Endodermal cell (in vitro differentiated cells): ENCODE measurements at regions not wholly inside any gene's neighbourhood (a gene's known extent, or its start where the extent isn't known, plus 50 kb on each side); places are given as distances from the start of the nearest gene placed in this dataset.

ENCODE experiments used
- DNase-seq: peaks from one replicate; pipeline ENCODE4 v3.0.0-alpha.2; 2017
- H3K27ac ChIP-seq: 2 replicates; pipeline ENCODE4 v1.5.1; 2013; ENCODE audit warnings: mild to moderate bottlenecking, low read depth, low read length, moderate library complexity
- H3K27me3 ChIP-seq: 2 replicates; pipeline ENCODE4 v1.6.1; 2013; ENCODE audit warnings: mild to moderate bottlenecking, low read length, moderate library complexity; ENCODE audit not compliant: insufficient read depth, control insufficient read depth, poor library complexity, severe bottlenecking
- H3K36me3 ChIP-seq: 2 replicates; pipeline ENCODE4 v1.7.0; 2013; ENCODE audit warnings: mild to moderate bottlenecking, low read length, moderate library complexity; ENCODE audit not compliant: control insufficient read depth, insufficient read depth
- H3K4me1 ChIP-seq: one replicate; pipeline ENCODE4 v1.7.0; 2013; ENCODE audit warnings: low read length; ENCODE audit not compliant: control insufficient read depth, insufficient read depth
- H3K4me3 ChIP-seq: 2 replicates; pipeline ENCODE4 v1.5.1; 2013; ENCODE audit warnings: mild to moderate bottlenecking, low read length, moderate library complexity
- H3K9ac ChIP-seq: 2 replicates; pipeline ENCODE4 v1.6.1; 2013; ENCODE audit warnings: mild to moderate bottlenecking, low read length, moderate library complexity; ENCODE audit not compliant: poor library complexity, severe bottlenecking; ENCODE audit errors: extremely low read depth
- H3K9me3 ChIP-seq: 2 replicates; pipeline ENCODE4 v1.6.1; 2013; ENCODE audit warnings: mild to moderate bottlenecking, low read length, moderate library complexity; ENCODE audit not compliant: control insufficient read depth
- H3K27ac Mint-ChIP-seq: 2 replicates; pipeline ENCODE4 v1.8.0; 2020; ENCODE audit warnings: mixed read lengths
- H3K27me3 Mint-ChIP-seq: 2 replicates; pipeline ENCODE4 v1.8.0; 2021; ENCODE audit warnings: mild to moderate bottlenecking, mixed read lengths; ENCODE audit not compliant: insufficient read depth
- H3K36me3 Mint-ChIP-seq: 2 replicates; pipeline ENCODE4 v1.8.0; 2020; ENCODE audit warnings: low read depth, mixed read lengths
- H3K4me1 Mint-ChIP-seq: 2 replicates; pipeline ENCODE4 v1.8.0; 2020; ENCODE audit warnings: mixed read lengths
- H3K4me3 Mint-ChIP-seq: 2 replicates; pipeline ENCODE4 v1.8.0; 2020; ENCODE audit warnings: mild to moderate bottlenecking, moderate library complexity, mixed read lengths
- H3K9me3 Mint-ChIP-seq: 2 replicates; pipeline ENCODE4 v1.8.0; 2020; ENCODE audit warnings: mild to moderate bottlenecking, mixed read lengths
- WGBS, 2 experiments: methylation state at CpG; one replicate each; pipeline versions ENCODE4 v1.1.5 to v1.1.7; 2013; ENCODE audit warnings: missing lambda C conversion rate in 2 of 2, mixed read lengths in 1 of 2; ENCODE audit not compliant: insufficient coverage in 1 of 2, insufficient read length in 1 of 2; 5-methylcytosine and 5-hydroxymethylcytosine counted together
- TF ChIP-seq, protein P1 (sequence below): fragments of 200-600 bp; sonication (generic); conservative IDR thresholded peaks from 2 replicates; pipeline ENCODE4 v1.5.0; 2021; ENCODE audit warnings: antibody characterized with exemption, mild to moderate bottlenecking

DNA sequence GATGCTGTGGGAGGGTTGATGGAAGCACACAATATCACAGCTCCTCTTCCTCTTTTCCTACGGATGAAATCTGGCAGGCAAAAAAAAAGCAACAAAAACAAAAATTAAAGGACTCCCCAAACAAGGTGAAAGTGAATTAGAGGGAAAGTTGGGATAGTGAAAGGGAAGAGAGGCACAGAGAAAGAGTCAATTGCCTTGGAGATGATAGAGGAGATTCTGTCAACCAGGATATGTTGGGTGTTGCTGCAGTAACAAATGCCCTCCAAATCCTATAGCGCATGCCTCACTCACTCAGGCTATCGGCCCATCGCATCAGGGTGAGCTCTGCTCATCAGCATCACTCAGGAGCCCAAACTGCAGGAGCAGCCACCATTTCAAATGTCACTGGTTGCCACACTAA lies 119.1 kb downstream of the DLEU7 start:
- Histone ChIP-seq H3K27me3 (peaks cover 12% of the 10 kb centered on the region), H3K9me3 (peaks cover 5% of the 10 kb centered on the region), H3K4me1 (no peaks in the 10 kb centered on the region), H3K36me3 (no peaks in the 10 kb centered on the region), H3K9ac (no peak overlapping the region), H3K4me3 (no peak overlapping the region), H3K27ac (no peak overlapping the region)
- peaks cover 4% of the 10 kb centered on the region for H3K27me3 Mint-ChIP-seq
- H3K27ac Mint-ChIP-seq = no peak overlapping the region
- DNase-seq = no peak
- TF ChIP-seq, protein P1, sequence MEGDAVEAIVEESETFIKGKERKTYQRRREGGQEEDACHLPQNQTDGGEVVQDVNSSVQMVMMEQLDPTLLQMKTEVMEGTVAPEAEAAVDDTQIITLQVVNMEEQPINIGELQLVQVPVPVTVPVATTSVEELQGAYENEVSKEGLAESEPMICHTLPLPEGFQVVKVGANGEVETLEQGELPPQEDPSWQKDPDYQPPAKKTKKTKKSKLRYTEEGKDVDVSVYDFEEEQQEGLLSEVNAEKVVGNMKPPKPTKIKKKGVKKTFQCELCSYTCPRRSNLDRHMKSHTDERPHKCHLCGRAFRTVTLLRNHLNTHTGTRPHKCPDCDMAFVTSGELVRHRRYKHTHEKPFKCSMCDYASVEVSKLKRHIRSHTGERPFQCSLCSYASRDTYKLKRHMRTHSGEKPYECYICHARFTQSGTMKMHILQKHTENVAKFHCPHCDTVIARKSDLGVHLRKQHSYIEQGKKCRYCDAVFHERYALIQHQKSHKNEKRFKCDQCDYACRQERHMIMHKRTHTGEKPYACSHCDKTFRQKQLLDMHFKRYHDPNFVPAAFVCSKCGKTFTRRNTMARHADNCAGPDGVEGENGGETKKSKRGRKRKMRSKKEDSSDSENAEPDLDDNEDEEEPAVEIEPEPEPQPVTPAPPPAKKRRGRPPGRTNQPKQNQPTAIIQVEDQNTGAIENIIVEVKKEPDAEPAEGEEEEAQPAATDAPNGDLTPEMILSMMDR = no peak
- 95 to 96% methylated on average over 3 of the region's 4 CpGs for WGBS, 2 experiments
- no peaks in the 10 kb centered on the region for H3K4me1 Mint-ChIP-seq
- H3K4me3 Mint-ChIP-seq = no peak overlapping the region
- H3K36me3 Mint-ChIP-seq = no peaks in the 10 kb centered on the region
- H3K9me3 Mint-ChIP-seq = peaks cover 3% of the 10 kb centered on the region

DNA sequence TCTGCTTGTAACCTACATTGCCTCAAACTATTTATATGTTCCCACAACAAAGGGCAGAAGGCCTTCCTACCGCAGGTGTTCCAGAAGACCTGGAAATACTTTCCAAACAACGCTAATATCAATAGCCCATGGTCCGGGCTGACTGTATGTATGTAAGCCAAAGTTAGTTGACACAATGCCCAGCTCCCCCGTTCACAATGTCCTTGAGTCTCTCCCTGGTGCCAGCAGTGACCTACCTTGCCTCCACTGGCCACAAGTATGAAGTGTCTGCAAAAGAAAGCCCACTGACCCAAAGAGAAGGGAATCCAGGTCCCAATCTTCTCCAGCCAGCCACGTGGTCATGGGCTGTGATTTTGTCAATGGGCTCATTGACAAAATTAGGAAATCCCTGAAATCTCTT lies 118.6 kb downstream of the DLEU7 start:
- no peak overlapping the region for H3K27ac Mint-ChIP-seq
- no peaks in the 10 kb centered on the region for H3K4me1 Mint-ChIP-seq
- WGBS, 2 experiments = 82 to 91% methylated on average over 4 to 5 of the region's 5 CpGs

DNA sequence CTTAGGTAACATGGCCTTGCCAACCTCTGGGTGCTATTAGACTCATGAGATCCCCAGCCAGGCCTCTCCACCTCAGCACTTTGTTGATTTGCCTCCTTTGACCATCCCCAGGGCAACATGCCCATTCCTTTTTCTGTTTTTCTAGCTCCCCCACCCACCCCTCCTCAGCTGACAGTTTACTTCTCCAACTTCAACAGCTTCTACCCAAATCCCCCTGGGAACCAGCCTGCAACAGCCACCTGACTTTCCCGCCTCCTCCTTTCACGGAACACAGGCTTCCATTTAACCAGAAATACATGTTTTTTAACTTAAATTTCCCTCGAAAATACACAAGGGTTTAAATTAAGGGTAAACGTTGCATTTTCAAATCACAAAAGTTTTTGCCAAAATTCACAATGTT lies 117.3 kb downstream of the DLEU7 start:
- H3K36me3 ChIP-seq = no peaks in the 10 kb centered on the region
- no peaks in the 10 kb centered on the region for H3K4me1 Mint-ChIP-seq
- no peak overlapping the region for H3K27ac ChIP-seq
- H3K4me1 ChIP-seq = no peaks in the 10 kb centered on the region
- TF ChIP-seq, protein P1 = no peak
- H3K27me3 ChIP-seq = peaks cover 12% of the 10 kb centered on the region
- no peaks in the 10 kb centered on the region for H3K36me3 Mint-ChIP-seq
- no peak overlapping the region for H3K4me3 ChIP-seq
- no peak overlapping the region for H3K9ac ChIP-seq
- H3K4me3 Mint-ChIP-seq = no peak overlapping the region
- peaks cover 3% of the 10 kb centered on the region for H3K27me3 Mint-ChIP-seq
- 84 to 93% methylated on average over 4 of the region's 4 CpGs for WGBS, 2 experiments
- peaks cover 20% of the 10 kb centered on the region for H3K9me3 ChIP-seq
- no peak overlapping the region for H3K27ac Mint-ChIP-seq
- no peak for DNase-seq
- peaks cover 18% of the 10 kb centered on the region for H3K9me3 Mint-ChIP-seq

More for the DNA sequence above, 118.6 kb downstream of the DLEU7 start:
- TF ChIP-seq, protein P1 = no peak
- H3K27ac ChIP-seq = no peak overlapping the region
- Mint-ChIP-seq H3K9me3 (peaks cover 8% of the 10 kb centered on the region), H3K36me3 (no peaks in the 10 kb centered on the region), H3K4me3 (no peak overlapping the region), H3K27me3 (peaks cover 3% of the 10 kb centered on the region)
- no peak for DNase-seq
- H3K9ac ChIP-seq = no peak overlapping the region
- H3K9me3 ChIP-seq = peaks cover 9% of the 10 kb centered on the region
- H3K4me3 ChIP-seq = no peak overlapping the region
- no peaks in the 10 kb centered on the region for H3K36me3 ChIP-seq
- H3K27me3 ChIP-seq = peaks cover 12% of the 10 kb centered on the region
- no peaks in the 10 kb centered on the region for H3K4me1 ChIP-seq
